Fibroblast of mammary gland (primary cell): ENCODE measurements at regions not wholly inside any gene's neighbourhood (a gene's known extent, or its start where the extent isn't known, plus 50 kb on each side); places are given as distances from the start of the nearest gene placed in this dataset.

Experiments used
- DNase-seq: peaks from one replicate; pipeline ENCODE4 v3.0.0-alpha.2; 2010; ENCODE audit warnings: low read depth
- H3K4me3 ChIP-seq: 2 replicates; pipeline ENCODE4 v1.5.1; 2011; ENCODE audit warnings: low read depth, mild to moderate bottlenecking, low read length, moderate library complexity; ENCODE audit not compliant: control insufficient read depth
- CTCF ChIP-seq: conservative IDR thresholded peaks from 2 replicates; pipeline ENCODE4 v1.5.1; 2011; ENCODE audit warnings: low read depth, low read length, inconsistent platforms; ENCODE audit not compliant: control insufficient read depth, insufficient read depth

DNA sequence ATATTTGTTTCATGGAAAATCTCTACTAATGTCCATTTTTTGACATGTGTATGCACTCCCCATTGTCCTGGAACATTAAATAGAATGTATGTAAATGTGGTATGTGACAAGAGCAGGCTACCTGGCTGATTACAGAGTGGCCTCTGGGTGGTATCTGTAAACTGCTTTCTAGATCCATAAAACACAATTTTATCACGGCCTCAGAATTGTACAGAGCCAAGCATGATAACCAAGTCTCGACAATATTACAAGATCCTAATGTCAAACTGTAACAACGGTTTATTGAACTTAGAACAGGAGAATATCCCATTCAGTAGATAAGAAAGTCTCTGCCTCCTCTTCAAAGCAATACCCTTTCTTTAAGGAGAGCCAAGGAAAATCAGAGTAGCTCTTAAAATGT is 212.4 kb downstream of the PCDH7 start:
- TF ChIP-seq CTCF = no peak
- H3K4me3 ChIP-seq = no peak overlapping the region
- no peak for DNase-seq

- TF ChIP-seq CTCF = no peak
- DNase-seq = no peak
- H3K4me3 ChIP-seq = no peak overlapping the region
These were observed 218.9 kb downstream of the PCDH7 start for GRCh38 chr4:30939069-30939468.

DNA sequence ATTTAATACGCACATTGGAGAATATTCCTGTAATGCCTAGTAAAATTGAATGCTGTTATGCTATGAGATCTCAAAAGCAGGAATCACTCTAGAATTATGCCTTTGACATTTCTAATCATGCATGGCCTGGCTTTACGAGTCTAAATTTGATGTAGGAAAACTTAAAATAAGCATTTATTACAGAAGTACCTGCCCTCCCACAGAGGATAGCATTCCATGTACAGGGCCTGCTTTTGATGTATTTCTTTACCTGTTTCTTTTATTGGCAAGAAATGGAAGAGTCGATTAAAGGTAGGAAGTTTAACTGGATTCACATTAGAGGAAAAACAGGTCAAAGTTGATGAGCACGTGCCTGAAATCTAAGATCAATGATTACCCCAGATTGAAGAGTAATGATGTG is 219.5 kb downstream of the PCDH7 start:
- DNase-seq = no peak
- TF ChIP-seq CTCF = no peak
- no peak overlapping the region for H3K4me3 ChIP-seq

GRCh38 chr4:30941641-30942040 is 221.5 kb downstream of the PCDH7 start:
- TF ChIP-seq CTCF = no peak
- DNase-seq = no peak
- H3K4me3 ChIP-seq = no peak overlapping the region

DNA sequence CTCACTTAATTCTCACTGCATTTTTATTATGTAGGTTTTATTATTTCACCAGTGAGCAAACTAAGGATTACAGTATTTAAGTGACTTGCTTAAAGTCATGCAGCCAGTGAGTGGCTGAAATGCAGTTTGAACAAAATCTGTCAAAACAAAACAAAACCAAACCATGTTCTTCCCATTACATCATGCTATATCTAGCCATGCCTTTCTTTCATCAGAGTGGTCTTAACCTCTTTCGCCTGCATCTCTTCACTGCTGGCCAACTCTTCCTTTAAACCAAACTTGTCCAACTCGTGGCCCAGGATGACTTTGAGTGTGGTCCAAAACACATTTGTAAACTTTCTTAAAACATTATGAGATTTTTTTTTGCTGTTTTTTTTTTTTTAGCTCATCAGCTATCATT is 223.2 kb downstream of the PCDH7 start:
- TF ChIP-seq CTCF = no peak
- DNase-seq = no peak
- H3K4me3 ChIP-seq = no peak overlapping the region

GRCh38 chr4:30945586-30945985 is 225.4 kb downstream of the PCDH7 start:
- no peak for DNase-seq
- no peak for TF ChIP-seq CTCF
- no peak overlapping the region for H3K4me3 ChIP-seq

DNA sequence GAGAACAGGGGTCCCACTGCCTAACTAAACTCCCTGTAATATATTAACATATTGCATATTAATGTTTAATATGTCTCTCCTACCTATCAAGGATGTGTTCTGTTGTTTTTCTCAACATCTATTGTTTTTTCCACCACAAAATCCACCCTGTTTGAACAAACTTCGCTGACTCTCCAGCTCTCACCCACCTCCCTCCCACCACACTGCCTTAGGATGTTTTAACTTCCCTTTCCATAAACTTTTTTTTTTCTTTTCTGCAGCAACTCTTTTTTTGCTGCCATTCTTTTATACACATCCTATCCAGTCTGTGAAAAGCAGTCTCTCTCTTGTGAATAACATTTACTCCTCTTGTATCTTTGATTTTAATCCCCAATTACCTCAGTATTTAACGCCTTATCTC is 226.1 kb downstream of the PCDH7 start:
- H3K4me3 ChIP-seq = no peak overlapping the region
- DNase-seq = no peak

More for the DNA sequence above, 226.1 kb downstream of the PCDH7 start:
- TF ChIP-seq CTCF = no peak
